ENCODE measurements at regions not wholly inside any gene's neighbourhood (a gene's known extent, or its start where the extent isn't known, plus 50 kb on each side); places are given as distances from the start of the nearest gene placed in this dataset.
"Not testable (repeated sequence)": the region's sequence is repeated elsewhere in the genome, so short reads cannot be mapped to it uniquely, and the experiment has no call there.

GRCh38 chr4:74541667-74542066, 96.7 kb downstream of the AREG start:
- DNase-seq (no peak), ATAC-seq (peak; percentile 23 to 55)
- intact Hi-C loops (cut with DNase I): loop anchor here in 1 of 2 donors (5.0 kb wide), 1 partner anchor 81 kb away; no protein-coding TSS in a partner anchor

GRCh38 chr4:74543231-74543781, 98.4 kb downstream of the AREG start:
- intact Hi-C loops (cut with DNase I): loop anchor here in 1 of 2 donors (5.0 kb wide), 1 partner anchor 79 kb away; no protein-coding TSS in a partner anchor
- DNase-seq (no peak), ATAC-seq (no peak)

GRCh38 chr4:74543983-74544382, 99.0 kb downstream of the AREG start:
- intact Hi-C loops (cut with DNase I): loop anchor here in 1 of 2 donors (5.0 kb wide), 1 partner anchor 78 kb away; no protein-coding TSS in a partner anchor
- ATAC-seq: peak in 1 of 2 donors; percentile 26
- no peak for DNase-seq

- intact Hi-C loops (cut with DNase I): loop anchor here in 1 of 2 donors (5.0 kb wide), 1 partner anchor 77 kb away; no protein-coding TSS in a partner anchor
- ATAC-seq (peak in 1 of 2 donors; percentile 69), DNase-seq (no peak)
Measured at GRCh38 chr4:74544655-74545361, 99.9 kb downstream of the AREG start.

- DNase-seq: peak; percentile 25
- no peak for ATAC-seq
- intact Hi-C loops (cut with DNase I): no loop called here
Measured at GRCh38 chr4:74545448-74545847, 100.5 kb downstream of the AREG start.

GRCh38 chr4:74546057-74546456, 101.1 kb downstream of the AREG start:
- intact Hi-C loops (cut with DNase I): no loop called here
- ATAC-seq (peak in 1 of 2 donors; percentile 23), DNase-seq (no peak)

- DNase-seq (no peak), ATAC-seq (no peak)
- intact Hi-C loops (cut with DNase I): no loop called here
Measured at GRCh38 chr4:74547042-74547441, 102.1 kb downstream of the AREG start.

GRCh38 chr4:74548561-74548960, 103.6 kb downstream of the AREG start:
- DNase-seq: no peak
- intact Hi-C loops (cut with DNase I): no loop called here
- ATAC-seq: no peak

GRCh38 chr4:74549936-74550335, 105.0 kb downstream of the AREG start:
- intact Hi-C loops (cut with DNase I): no loop called here
- DNase-seq (no peak), ATAC-seq (no peak)

- DNase-seq (no peak), ATAC-seq (peak in 1 of 2 donors; percentile 40)
- intact Hi-C loops (cut with DNase I): no loop called here
Measured at GRCh38 chr4:74555231-74555630, 110.3 kb downstream of the AREG start.

- intact Hi-C loops (cut with DNase I): no loop called here
- no peak for ATAC-seq
- DNase-seq: no peak
Measured at GRCh38 chr4:74555843-74556242, 110.9 kb downstream of the AREG start.

- ATAC-seq (no peak), DNase-seq (no peak)
- intact Hi-C loops (cut with DNase I): no loop called here
Measured at GRCh38 chr4:74559853-74560252, 114.9 kb downstream of the AREG start.

GRCh38 chr4:74567981-74568380, 123.0 kb downstream of the AREG start:
- ATAC-seq (no peak), DNase-seq (no peak)
- intact Hi-C loops (cut with DNase I): no loop called here

GRCh38 chr4:74570095-74570494, 125.2 kb downstream of the AREG start:
- DNase-seq (no peak), ATAC-seq (no peak)
- intact Hi-C loops (cut with DNase I): no loop called here

GRCh38 chr4:74578329-74578728, 133.4 kb downstream of the AREG start:
- ATAC-seq (no peak), DNase-seq (no peak)
- intact Hi-C loops (cut with DNase I): no loop called here

GRCh38 chr4:74578865-74579264, 133.9 kb downstream of the AREG start:
- ATAC-seq; DNase-seq; intact Hi-C loops (cut with DNase I): not testable (repeated sequence)

GRCh38 chr4:74583089-74583700, 138.3 kb downstream of the AREG start:
- intact Hi-C loops (cut with DNase I): no loop called here
- ATAC-seq: no peak

GRCh38 chr4:74583757-74584156, 138.8 kb downstream of the AREG start:
- intact Hi-C loops (cut with DNase I): no loop called here
- no peak for ATAC-seq
- no peak for DNase-seq

More at GRCh38 chr4:74583089-74583700, 138.3 kb downstream of the AREG start:
- DNase-seq: no peak

GRCh38 chr4:74588350-74588749, 143.4 kb downstream of the AREG start:
- ATAC-seq (no peak), DNase-seq (no peak)
- intact Hi-C loops (cut with DNase I): no loop called here

- DNase-seq: no peak
- no peak for ATAC-seq
- intact Hi-C loops (cut with DNase I): no loop called here
Measured at GRCh38 chr4:74590476-74590875, 145.5 kb downstream of the AREG start.

Measured in left cardiac atrium (tissue), 4 donors.